ENCODE measurements at regions not wholly inside any gene's neighbourhood (a gene's known extent, or its start where the extent isn't known, plus 50 kb on each side); places are given as distances from the start of the nearest gene placed in this dataset.

DNA sequence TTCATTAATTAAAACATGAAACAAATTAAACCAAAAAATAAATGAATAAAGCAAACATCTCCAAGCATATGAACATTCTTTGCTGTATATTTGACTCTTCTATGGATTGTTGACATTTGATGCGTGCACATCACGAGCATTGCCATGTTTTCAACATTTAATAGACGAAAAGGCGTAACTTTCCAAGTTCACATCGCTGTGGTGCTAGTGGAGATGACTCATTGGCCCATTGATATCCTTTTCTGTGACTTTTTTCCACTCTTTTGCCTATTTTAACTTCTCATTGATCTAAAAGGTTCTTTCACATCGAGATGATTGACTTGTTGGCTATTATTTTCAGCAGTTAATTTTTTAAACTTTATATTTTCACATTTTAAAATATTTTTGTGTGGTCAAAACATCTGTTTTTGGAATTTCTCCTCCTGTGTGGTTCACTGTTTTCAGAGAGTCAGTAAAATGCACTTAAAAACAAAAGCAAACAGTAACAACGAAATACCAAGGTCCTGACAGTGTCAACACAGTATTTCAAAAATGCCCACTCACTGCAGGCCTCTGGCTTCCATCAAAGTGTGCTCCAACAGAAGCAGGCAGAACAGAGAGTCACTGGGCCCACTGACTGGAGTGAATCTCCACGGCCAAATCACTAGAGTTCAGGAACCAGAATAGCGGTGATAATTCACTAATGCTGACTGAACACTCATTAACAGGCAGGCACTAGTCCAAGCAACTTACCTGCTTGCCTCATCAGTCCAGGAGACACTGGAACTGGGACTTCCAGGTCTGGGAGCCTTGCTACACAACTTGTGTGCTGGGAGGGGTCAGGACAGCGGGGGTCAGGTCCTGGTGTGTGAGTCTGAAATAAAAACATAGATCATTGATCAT is 372.2 kb upstream of the SMIM21 start:
- no peak overlapping the region for H3K27ac ChIP-seq
- H3K36me3 ChIP-seq = no peaks in the 10 kb centered on the region
- H3K27me3 ChIP-seq = no peaks in the 10 kb centered on the region
- H3K4me3 ChIP-seq = no peak overlapping the region
- no peak for TF ChIP-seq POLR2A (IDR thresholded peaks at IDR 0.05)
- TF ChIP-seq, protein P1, sequence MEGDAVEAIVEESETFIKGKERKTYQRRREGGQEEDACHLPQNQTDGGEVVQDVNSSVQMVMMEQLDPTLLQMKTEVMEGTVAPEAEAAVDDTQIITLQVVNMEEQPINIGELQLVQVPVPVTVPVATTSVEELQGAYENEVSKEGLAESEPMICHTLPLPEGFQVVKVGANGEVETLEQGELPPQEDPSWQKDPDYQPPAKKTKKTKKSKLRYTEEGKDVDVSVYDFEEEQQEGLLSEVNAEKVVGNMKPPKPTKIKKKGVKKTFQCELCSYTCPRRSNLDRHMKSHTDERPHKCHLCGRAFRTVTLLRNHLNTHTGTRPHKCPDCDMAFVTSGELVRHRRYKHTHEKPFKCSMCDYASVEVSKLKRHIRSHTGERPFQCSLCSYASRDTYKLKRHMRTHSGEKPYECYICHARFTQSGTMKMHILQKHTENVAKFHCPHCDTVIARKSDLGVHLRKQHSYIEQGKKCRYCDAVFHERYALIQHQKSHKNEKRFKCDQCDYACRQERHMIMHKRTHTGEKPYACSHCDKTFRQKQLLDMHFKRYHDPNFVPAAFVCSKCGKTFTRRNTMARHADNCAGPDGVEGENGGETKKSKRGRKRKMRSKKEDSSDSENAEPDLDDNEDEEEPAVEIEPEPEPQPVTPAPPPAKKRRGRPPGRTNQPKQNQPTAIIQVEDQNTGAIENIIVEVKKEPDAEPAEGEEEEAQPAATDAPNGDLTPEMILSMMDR (IDR thresholded peaks at IDR 0.05) = no peak
- no peak for DNase-seq
- H3K9me3 ChIP-seq = no peaks in the 10 kb centered on the region
- H3K4me1 ChIP-seq = no peaks in the 10 kb centered on the region

DNA sequence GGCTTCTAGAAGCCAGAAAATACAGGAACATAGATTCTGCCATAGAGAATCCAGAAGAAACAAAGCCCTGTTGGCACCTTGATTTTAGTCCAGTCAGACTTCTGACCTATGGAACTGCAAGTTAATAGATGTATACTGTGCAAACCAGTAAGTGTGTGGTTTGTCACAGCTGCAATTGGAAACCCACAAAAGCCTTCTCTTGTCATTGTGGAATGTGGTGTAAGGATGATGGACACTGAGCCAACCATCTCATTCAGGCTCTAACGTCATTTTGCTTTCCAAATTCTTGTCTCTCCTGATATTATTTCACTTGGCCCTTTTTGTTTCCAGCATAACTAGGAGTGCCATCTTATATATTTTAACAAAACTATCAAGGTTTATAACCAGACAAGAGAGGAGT is 369.5 kb upstream of the SMIM21 start:
- no peak for TF ChIP-seq POLR2A (IDR thresholded peaks at IDR 0.05)
- TF ChIP-seq, protein P1 (IDR thresholded peaks at IDR 0.05) = no peak
- Histone ChIP-seq H3K27ac (no peak overlapping the region), H3K27me3 (no peaks in the 10 kb centered on the region), H3K36me3 (no peaks in the 10 kb centered on the region), H3K9me3 (no peaks in the 10 kb centered on the region), H3K4me1 (no peaks in the 10 kb centered on the region), H3K4me3 (no peak overlapping the region)
- no peak for DNase-seq

DNA sequence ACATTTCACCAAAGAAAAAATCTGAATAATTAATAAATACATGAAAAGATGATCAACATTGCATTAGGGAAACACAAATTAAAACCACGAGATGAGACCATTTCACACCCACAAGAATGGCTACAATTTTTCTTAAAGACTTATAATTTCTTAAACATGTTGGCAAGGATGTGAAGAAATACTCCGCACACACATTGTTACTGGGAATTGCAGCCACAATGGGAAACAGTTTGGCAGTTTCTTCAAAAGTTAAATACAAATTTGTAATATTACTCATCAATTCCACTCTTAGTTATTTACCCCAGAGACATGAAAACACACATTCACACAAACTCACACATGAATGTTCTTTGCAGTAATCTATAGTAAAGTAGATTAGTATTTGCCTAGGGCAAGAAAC is 363.3 kb upstream of the SMIM21 start:
- Histone ChIP-seq H3K27ac (no peak overlapping the region), H3K4me3 (no peak overlapping the region), H3K36me3 (no peaks in the 10 kb centered on the region), H3K27me3 (no peaks in the 10 kb centered on the region), H3K9me3 (no peaks in the 10 kb centered on the region), H3K4me1 (no peaks in the 10 kb centered on the region)
- no peak for DNase-seq
- no peak for TF ChIP-seq POLR2A (IDR thresholded peaks at IDR 0.05)
- TF ChIP-seq, protein P1 (IDR thresholded peaks at IDR 0.05) = no peak

- Histone ChIP-seq H3K27ac (no peak overlapping the region), H3K4me3 (no peak overlapping the region), H3K36me3 (no peaks in the 10 kb centered on the region), H3K27me3 (no peaks in the 10 kb centered on the region), H3K4me1 (no peaks in the 10 kb centered on the region), H3K9me3 (no peaks in the 10 kb centered on the region)
- TF ChIP-seq, protein P1 (IDR thresholded peaks at IDR 0.05) = no peak
- TF ChIP-seq POLR2A (IDR thresholded peaks at IDR 0.05) = no peak
- no peak for DNase-seq
These were observed 362.6 kb upstream of the SMIM21 start for GRCh38 chr18:75790111-75790510.

DNA sequence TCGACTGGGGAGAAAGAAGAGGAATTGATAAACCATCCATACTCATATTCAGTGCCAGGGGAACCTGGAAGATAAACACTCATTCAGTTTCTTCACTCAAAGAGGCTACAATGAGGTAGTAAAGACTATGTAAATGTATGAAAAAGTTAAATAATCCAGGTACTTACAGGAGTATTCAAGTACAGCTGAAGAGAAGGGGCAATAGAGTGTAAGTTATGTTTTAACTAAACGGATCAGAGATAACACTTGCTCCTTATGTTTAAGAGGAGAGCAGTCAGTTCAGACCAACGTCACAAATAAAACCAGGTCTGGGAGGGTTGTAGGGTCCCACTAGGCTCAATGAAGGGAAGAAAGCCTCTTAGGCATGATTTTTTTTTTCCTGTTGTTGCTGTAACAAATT is 358.3 kb upstream of the SMIM21 start:
- no peak for DNase-seq
- H3K9me3 ChIP-seq = no peaks in the 10 kb centered on the region
- H3K27ac ChIP-seq = no peak overlapping the region
- TF ChIP-seq, protein P1 (IDR thresholded peaks at IDR 0.05) = no peak
- TF ChIP-seq POLR2A (IDR thresholded peaks at IDR 0.05) = no peak
- no peaks in the 10 kb centered on the region for H3K4me1 ChIP-seq
- no peak overlapping the region for H3K4me3 ChIP-seq
- no peaks in the 10 kb centered on the region for H3K27me3 ChIP-seq
- no peaks in the 10 kb centered on the region for H3K36me3 ChIP-seq
